ENCODE measurements at regions not wholly inside any gene's neighbourhood (a gene's known extent, or its start where the extent isn't known, plus 50 kb on each side); places are given as distances from the start of the nearest gene placed in this dataset.

DNA sequence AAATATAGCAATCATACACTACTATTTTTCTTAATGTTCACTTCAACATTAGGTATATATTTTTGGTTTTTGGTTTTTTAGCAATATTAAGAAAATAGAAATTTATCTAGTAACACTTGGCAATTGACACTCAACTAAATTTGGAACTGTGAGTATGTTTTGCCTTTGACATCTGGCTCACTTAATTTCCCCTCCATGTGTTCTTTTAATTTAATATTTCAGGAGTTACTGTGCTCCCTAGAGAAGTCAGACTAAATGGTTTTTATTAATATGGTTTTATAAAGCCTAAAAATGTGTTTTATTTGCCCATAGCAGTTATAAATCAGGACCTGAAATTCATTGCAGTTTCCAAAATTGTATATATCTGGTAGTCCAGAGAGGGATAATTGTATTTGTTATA lies 175.3 kb upstream of the AVPR1A start:
- H3K27me3 ChIP-seq (replicated peaks; ENCODE audit: control insufficient read depth, insufficient read depth, low read length), result no peaks in the 10 kb centered on the region
- no peaks in the 10 kb centered on the region for H3K36me3 ChIP-seq (ENCODE audit: control insufficient read depth, insufficient read depth, low read length)
- TF ChIP-seq, protein P1, sequence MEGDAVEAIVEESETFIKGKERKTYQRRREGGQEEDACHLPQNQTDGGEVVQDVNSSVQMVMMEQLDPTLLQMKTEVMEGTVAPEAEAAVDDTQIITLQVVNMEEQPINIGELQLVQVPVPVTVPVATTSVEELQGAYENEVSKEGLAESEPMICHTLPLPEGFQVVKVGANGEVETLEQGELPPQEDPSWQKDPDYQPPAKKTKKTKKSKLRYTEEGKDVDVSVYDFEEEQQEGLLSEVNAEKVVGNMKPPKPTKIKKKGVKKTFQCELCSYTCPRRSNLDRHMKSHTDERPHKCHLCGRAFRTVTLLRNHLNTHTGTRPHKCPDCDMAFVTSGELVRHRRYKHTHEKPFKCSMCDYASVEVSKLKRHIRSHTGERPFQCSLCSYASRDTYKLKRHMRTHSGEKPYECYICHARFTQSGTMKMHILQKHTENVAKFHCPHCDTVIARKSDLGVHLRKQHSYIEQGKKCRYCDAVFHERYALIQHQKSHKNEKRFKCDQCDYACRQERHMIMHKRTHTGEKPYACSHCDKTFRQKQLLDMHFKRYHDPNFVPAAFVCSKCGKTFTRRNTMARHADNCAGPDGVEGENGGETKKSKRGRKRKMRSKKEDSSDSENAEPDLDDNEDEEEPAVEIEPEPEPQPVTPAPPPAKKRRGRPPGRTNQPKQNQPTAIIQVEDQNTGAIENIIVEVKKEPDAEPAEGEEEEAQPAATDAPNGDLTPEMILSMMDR (IDR thresholded peaks at IDR 0.05; ENCODE audit: insufficient read depth, low read length, poor library complexity, severe bottlenecking), result no peak
- H3K4me3 ChIP-seq (replicated peaks; ENCODE audit: low read depth, low read length), result no peak overlapping the region
- DNase-seq (ENCODE audit: extremely low read depth, insufficient read length), result no peak

DNA sequence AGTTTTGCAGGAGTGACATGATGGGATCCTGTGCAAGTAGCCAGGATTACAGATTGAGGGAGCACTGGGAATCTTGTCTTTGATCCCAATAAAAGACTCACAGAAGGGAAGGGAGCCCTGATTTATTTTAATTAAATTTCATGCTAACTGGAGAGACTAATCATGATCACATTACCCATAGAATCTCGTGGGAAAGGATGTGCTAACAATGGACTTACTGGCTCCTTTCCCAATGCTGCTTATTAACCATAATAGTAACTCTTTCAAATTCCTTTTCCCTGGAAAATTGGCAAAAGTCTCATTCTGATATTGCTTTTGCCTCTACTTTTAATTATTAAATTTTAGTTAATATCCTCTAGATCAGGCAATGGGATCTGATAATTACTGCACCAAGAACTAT lies 174.8 kb upstream of the AVPR1A start:
- no peaks in the 10 kb centered on the region for H3K27me3 ChIP-seq (replicated peaks; ENCODE audit: control insufficient read depth, insufficient read depth, low read length)
- no peak overlapping the region for H3K4me3 ChIP-seq (replicated peaks; ENCODE audit: low read depth, low read length)
- no peak for DNase-seq (ENCODE audit: extremely low read depth, insufficient read length)
- H3K36me3 ChIP-seq (ENCODE audit: control insufficient read depth, insufficient read depth, low read length), result no peaks in the 10 kb centered on the region
- TF ChIP-seq, protein P1 (IDR thresholded peaks at IDR 0.05; ENCODE audit: insufficient read depth, low read length, poor library complexity, severe bottlenecking), result no peak

DNA sequence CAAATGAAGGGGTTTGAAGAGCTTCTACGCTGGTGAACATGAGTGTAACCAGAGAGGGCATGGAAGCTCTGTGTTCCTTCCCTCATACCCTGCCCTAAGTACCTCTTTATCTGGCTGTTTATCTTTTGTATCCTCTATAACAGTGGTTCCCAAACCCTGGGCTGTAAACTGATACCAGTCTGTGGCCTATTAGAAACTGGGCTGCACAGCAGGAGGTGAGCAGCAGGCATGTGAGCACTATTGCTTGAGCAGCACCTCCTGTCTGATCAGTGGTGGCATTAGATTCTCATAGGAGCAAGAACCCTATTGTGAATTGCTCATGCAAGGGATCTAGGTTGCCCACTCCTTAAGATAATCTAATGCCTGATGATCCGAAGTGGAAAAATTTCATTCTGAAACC lies 172.9 kb upstream of the AVPR1A start:
- H3K4me3 ChIP-seq (replicated peaks; ENCODE audit: low read depth, low read length), result no peak overlapping the region
- no peaks in the 10 kb centered on the region for H3K27me3 ChIP-seq (replicated peaks; ENCODE audit: control insufficient read depth, insufficient read depth, low read length)
- TF ChIP-seq, protein P1 (IDR thresholded peaks at IDR 0.05; ENCODE audit: insufficient read depth, low read length, poor library complexity, severe bottlenecking), result no peak
- H3K36me3 ChIP-seq (ENCODE audit: control insufficient read depth, insufficient read depth, low read length), result no peaks in the 10 kb centered on the region
- DNase-seq (ENCODE audit: extremely low read depth, insufficient read length), result no peak

DNA sequence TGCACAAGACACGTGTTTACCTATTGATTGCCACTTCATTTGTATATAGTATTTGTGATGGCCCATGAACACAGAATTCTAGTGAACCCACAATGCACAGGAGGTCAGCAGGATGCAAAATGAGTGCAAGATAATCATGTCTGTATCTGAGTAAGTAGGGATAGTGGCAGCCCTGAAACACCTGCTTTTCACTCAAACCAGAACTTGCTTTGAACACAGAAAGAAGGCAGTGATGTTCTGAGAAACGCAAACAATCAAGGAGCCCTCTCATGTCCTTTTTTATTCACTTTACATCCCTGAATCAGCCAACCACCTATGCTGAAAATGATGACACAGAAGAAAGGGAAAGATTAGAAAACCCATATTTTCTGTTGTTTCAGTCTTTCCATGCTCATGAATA lies 170.4 kb upstream of the AVPR1A start:
- DNase-seq (ENCODE audit: extremely low read depth, insufficient read length), result no peak
- Histone ChIP-seq H3K4me3 (replicated peaks; ENCODE audit: low read depth, low read length) (no peak overlapping the region), H3K36me3 (ENCODE audit: control insufficient read depth, insufficient read depth, low read length) (no peaks in the 10 kb centered on the region), H3K27me3 (replicated peaks; ENCODE audit: control insufficient read depth, insufficient read depth, low read length) (no peaks in the 10 kb centered on the region)
- TF ChIP-seq, protein P1 (IDR thresholded peaks at IDR 0.05; ENCODE audit: insufficient read depth, low read length, poor library complexity, severe bottlenecking), result no peak

DNA sequence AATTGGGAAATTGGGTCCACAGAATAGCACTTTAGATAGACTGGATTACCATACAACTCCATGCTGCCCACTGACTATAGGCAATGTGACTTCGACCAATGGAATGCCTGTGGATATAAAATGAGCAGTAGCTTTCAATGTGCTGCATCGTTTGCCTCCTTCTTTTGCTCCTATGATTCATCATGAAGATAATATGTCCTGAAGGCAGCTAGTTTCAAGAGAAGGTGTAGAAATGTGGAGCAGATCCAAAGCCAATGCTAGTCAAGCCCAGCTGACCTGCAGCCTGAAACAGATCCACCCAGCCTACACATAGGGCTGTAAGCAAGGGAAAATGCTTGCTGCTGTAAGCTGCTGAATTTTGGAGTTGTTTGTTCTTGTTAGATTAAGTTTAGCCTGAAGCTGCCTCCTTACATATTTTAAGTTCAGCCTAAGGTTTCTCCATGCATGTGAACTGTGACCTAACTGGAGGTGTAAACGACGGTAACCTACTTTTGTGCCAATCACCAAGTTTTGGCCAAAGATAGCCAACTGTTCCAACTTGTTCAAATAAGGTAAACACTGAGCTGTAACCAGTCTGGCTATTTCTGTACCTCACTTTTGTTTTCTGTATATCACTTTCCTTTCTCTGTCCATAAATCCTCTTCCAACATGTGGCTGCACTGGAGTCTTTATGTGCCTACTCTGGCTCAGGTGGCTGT lies 169.1 kb upstream of the AVPR1A start:
- Histone ChIP-seq H3K27me3 (replicated peaks; ENCODE audit: control insufficient read depth, insufficient read depth, low read length) (no peaks in the 10 kb centered on the region; the same call in 1 of the 2 replicates), H3K36me3 (ENCODE audit: control insufficient read depth, insufficient read depth, low read length) (no peaks in the 10 kb centered on the region), H3K4me3 (replicated peaks; ENCODE audit: low read depth, low read length) (no peak overlapping the region)
- DNase-seq (ENCODE audit: extremely low read depth, insufficient read length), result no peak
- TF ChIP-seq, protein P1 (IDR thresholded peaks at IDR 0.05; ENCODE audit: insufficient read depth, low read length, poor library complexity, severe bottlenecking), result no peak

DNA sequence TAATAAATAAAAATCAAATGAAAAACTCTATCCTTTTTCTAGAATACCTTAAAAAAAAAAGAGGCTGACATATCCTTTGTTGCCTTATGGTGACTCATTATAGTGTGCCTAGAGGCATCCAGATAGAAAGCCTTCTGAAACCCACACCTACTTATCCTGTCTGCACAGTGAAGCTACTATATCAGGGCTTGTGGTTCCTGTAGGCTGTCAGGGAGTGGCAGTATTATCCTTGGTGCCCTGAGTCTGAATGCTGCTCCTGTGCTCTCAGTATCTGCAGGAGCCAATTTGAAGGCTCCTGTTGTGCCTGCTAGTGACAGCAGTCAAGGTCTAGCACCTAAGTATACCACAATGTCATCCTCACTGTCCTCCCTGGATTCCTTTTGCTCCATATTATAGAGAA lies 168.4 kb upstream of the AVPR1A start:
- Histone ChIP-seq H3K4me3 (replicated peaks; ENCODE audit: low read depth, low read length) (no peak overlapping the region), H3K27me3 (replicated peaks; ENCODE audit: control insufficient read depth, insufficient read depth, low read length) (no peaks in the 10 kb centered on the region; the same call in 1 of the 2 replicates), H3K36me3 (ENCODE audit: control insufficient read depth, insufficient read depth, low read length) (no peaks in the 10 kb centered on the region)
- TF ChIP-seq, protein P1 (IDR thresholded peaks at IDR 0.05; ENCODE audit: insufficient read depth, low read length, poor library complexity, severe bottlenecking), result peak; percentile 3
- no peak for DNase-seq (ENCODE audit: extremely low read depth, insufficient read length)

Data from GM06990 (cell line).